IMR-90 (cell line): ENCODE measurements at regions not wholly inside any gene's neighbourhood (a gene's known extent, or its start where the extent isn't known, plus 50 kb on each side); places are given as distances from the start of the nearest gene placed in this dataset.

Experiments used
- ATAC-seq: fragments of 200-7000 bp; cut with Tn5 transposase; 2 replicates; pipeline ENCODE4 v1.9.1; 2020; ENCODE audit warnings: low read depth, mild to moderate bottlenecking, moderate library complexity
- BruUV-seq: library from RNA; stranded (reverse); fragments of 400-500 nt; replicated peaks from 2 replicates; lab custom pipeline; 2021; lab: Mats Ljungman, UMichigan
- CTCF ChIA-PET: fragments of 300-600 bp; formaldehyde crosslinking; extraction: SDS; loops from one replicate; lab custom pipeline; 2021; ENCODE audit warnings: antibody characterized with exemption; lab: Yijun Ruan, JAX
- POLR2A ChIA-PET: fragments of 300-600 bp; sonication (Branson Sonifier 250); formaldehyde crosslinking; loops from one replicate; lab custom pipeline; 2022; ENCODE audit warnings: antibody characterized with exemption; ENCODE audit not compliant: unreplicated experiment; lab: Charles Lee
- DNase-seq: peaks from one replicate; pipeline ENCODE4 v3.0.0; 2013
- H2AFZ ChIP-seq: replicated peaks from 2 replicates; pipeline ENCODE3; 2013; ENCODE audit warnings: low read length, mild to moderate bottlenecking; ENCODE audit not compliant: poor library complexity
- H2AK5ac ChIP-seq: 2 replicates; pipeline ENCODE4 v1.6.1; 2013; ENCODE audit warnings: low read depth, low read length, inconsistent platforms
- H2AK9ac ChIP-seq: replicated peaks from 2 replicates; pipeline ENCODE3; 2013; ENCODE audit warnings: mild to moderate bottlenecking, low read depth, low read length, moderate library complexity; ENCODE audit not compliant: poor library complexity
- H2BK120ac ChIP-seq: 2 replicates; pipeline ENCODE4 v1.6.1; 2013; ENCODE audit warnings: low read depth, low read length, inconsistent platforms
- H2BK15ac ChIP-seq: 3 replicates; pipeline ENCODE4 v1.6.1; 2013; ENCODE audit warnings: low read depth, low read length, inconsistent platforms
- H2BK20ac ChIP-seq: 2 replicates; pipeline ENCODE4 v1.6.1; 2013; ENCODE audit warnings: low read depth, mild to moderate bottlenecking, inconsistent platforms, low read length, moderate library complexity
- H2BK5ac ChIP-seq: 2 replicates; pipeline ENCODE4 v1.6.1; 2013; ENCODE audit warnings: mild to moderate bottlenecking, low read depth, low read length, inconsistent platforms; ENCODE audit not compliant: poor library complexity, severe bottlenecking
- H3K14ac ChIP-seq: replicated peaks from 2 replicates; pipeline ENCODE4 v1.6.1; 2013; ENCODE audit warnings: low read depth, low read length, inconsistent platforms
- H3K18ac ChIP-seq: 2 replicates; pipeline ENCODE4 v1.6.1; 2013; ENCODE audit warnings: low read depth, low read length, control low read depth
- H3K23ac ChIP-seq: 2 replicates; pipeline ENCODE4 v1.6.1; 2013; ENCODE audit warnings: low read depth, low read length, inconsistent platforms
- H3K27ac ChIP-seq: 2 replicates; pipeline ENCODE4 v1.5.1; 2013; ENCODE audit warnings: mild to moderate bottlenecking, control low read depth, low read length; ENCODE audit not compliant: insufficient read depth
- H3K27me3 ChIP-seq: 2 replicates; pipeline ENCODE4 v1.6.1; 2013; ENCODE audit warnings: low read length; ENCODE audit not compliant: control insufficient read depth, insufficient read depth
- H3K36me3 ChIP-seq: 2 replicates; pipeline ENCODE4 v1.6.1; 2013; ENCODE audit warnings: low read length, mixed read lengths; ENCODE audit not compliant: control insufficient read depth, insufficient read depth
- H3K4ac ChIP-seq: 2 replicates; pipeline ENCODE4 v1.6.1; 2013; ENCODE audit warnings: low read depth, low read length, inconsistent platforms
- H3K4me1 ChIP-seq: 2 replicates; pipeline ENCODE4 v1.6.1; 2013; ENCODE audit warnings: low read length, mixed read lengths; ENCODE audit not compliant: control insufficient read depth, insufficient read depth
- H3K4me2 ChIP-seq: 2 replicates; pipeline ENCODE4 v1.6.1; 2013; ENCODE audit warnings: low read depth, mild to moderate bottlenecking, control low read depth, low read length, moderate library complexity
- H3K4me3 ChIP-seq: 2 replicates; pipeline ENCODE4 v1.5.1; 2013; ENCODE audit warnings: low read depth, mild to moderate bottlenecking, control low read depth, low read length, moderate library complexity; ENCODE audit not compliant: insufficient read depth
- H3K56ac ChIP-seq: 2 replicates; pipeline ENCODE4 v1.6.1; 2013; ENCODE audit warnings: low read length, inconsistent platforms; ENCODE audit not compliant: insufficient read depth; ENCODE audit errors: extremely low read depth
- H3K79me1 ChIP-seq, 2 experiments: 2 replicates each; pipeline ENCODE4 v1.6.1; 2013; ENCODE audit warnings: low read length in 2 of 2, inconsistent platforms in 1 of 2, low read depth in 1 of 2
- H3K9ac ChIP-seq: 2 replicates; pipeline ENCODE4 v1.6.1; 2013; ENCODE audit warnings: low read depth, low read length, control low read depth
- H3K9me1 ChIP-seq: 2 replicates; pipeline ENCODE4 v1.6.1; 2013; ENCODE audit warnings: low read length, inconsistent platforms; ENCODE audit not compliant: insufficient read depth
- H3K9me3 ChIP-seq: 2 replicates; pipeline ENCODE4 v1.6.1; 2013; ENCODE audit warnings: low read length; ENCODE audit not compliant: control insufficient read depth, insufficient read depth
- H4K20me1 ChIP-seq: 2 replicates; pipeline ENCODE4 v1.6.1; 2013; ENCODE audit warnings: low read length, inconsistent platforms; ENCODE audit not compliant: insufficient read depth
- H4K5ac ChIP-seq: 2 replicates; pipeline ENCODE4 v1.6.1; 2013; ENCODE audit warnings: mild to moderate bottlenecking, low read depth, low read length, control low read depth
- H4K8ac ChIP-seq, 2 experiments: 2 replicates each; pipeline ENCODE4 v1.6.1; 2013; ENCODE audit warnings: low read depth in 2 of 2, low read length in 2 of 2, control low read depth in 1 of 2, inconsistent platforms in 1 of 2
- H4K91ac ChIP-seq: 2 replicates; pipeline ENCODE4 v1.6.1; 2013; ENCODE audit warnings: low read depth, low read length, inconsistent platforms; ENCODE audit not compliant: insufficient read depth
- BHLHE40 ChIP-seq: fragments of 150-350 bp; IDR thresholded peaks from 2 replicates; pipeline ENCODE4 v1.6.1; 2016; ENCODE audit warnings: mild to moderate bottlenecking, low read depth, low read length
- CEBPB ChIP-seq: IDR thresholded peaks from 2 replicates; pipeline ENCODE4 v1.6.1; 2012; ENCODE audit warnings: low read depth, low read length, improper control_type of control experiment
- CHD1 ChIP-seq: IDR thresholded peaks from 2 replicates; pipeline ENCODE4 v1.6.1; 2012; ENCODE audit warnings: low read depth, low read length, improper control_type of control experiment
- ELK1 ChIP-seq: fragments of 150-350 bp; IDR thresholded peaks from 2 replicates; pipeline ENCODE4 v1.6.1; 2016; ENCODE audit warnings: low read depth, mild to moderate bottlenecking, low read length, moderate library complexity, borderline replicate concordance
- FOS ChIP-seq: fragments of 150-350 bp; IDR thresholded peaks from 2 replicates; pipeline ENCODE4 v1.6.1; 2016; ENCODE audit warnings: low read depth, low read length
- MAFK ChIP-seq: IDR thresholded peaks from 2 replicates; pipeline ENCODE4 v1.6.1; 2012; ENCODE audit warnings: low read depth, low read length, improper control_type of control experiment
- MAZ ChIP-seq: IDR thresholded peaks from 2 replicates; pipeline ENCODE4 v1.6.1; 2012; ENCODE audit warnings: low read depth, mild to moderate bottlenecking, low read length, improper control_type of control experiment, moderate library complexity, borderline replicate concordance
- MXI1 ChIP-seq: IDR thresholded peaks from 2 replicates; pipeline ENCODE4 v1.6.1; 2012; ENCODE audit warnings: low read depth, mild to moderate bottlenecking, low read length, moderate library complexity, borderline replicate concordance
- NFE2L2 ChIP-seq: fragments of 150-350 bp; IDR thresholded peaks from 2 replicates; pipeline ENCODE4 v1.6.1; 2016; ENCODE audit warnings: low read depth, mild to moderate bottlenecking, low read length
- POLR2A ChIP-seq: IDR thresholded peaks from 2 replicates; pipeline ENCODE4 v1.6.1; 2012; ENCODE audit warnings: mild to moderate bottlenecking, low read depth, low read length
- RAD21 ChIP-seq: IDR thresholded peaks from 2 replicates; pipeline ENCODE4 v1.6.1; 2012; ENCODE audit warnings: low read length, improper control_type of control experiment
- RCOR1 ChIP-seq: IDR thresholded peaks from 2 replicates; pipeline ENCODE4 v1.6.1; 2012; ENCODE audit warnings: mild to moderate bottlenecking, low read length, improper control_type of control experiment; ENCODE audit not compliant: insufficient replicate concordance
- RFX5 ChIP-seq: IDR thresholded peaks from 2 replicates; pipeline ENCODE4 v1.8.0; 2012; ENCODE audit warnings: low read depth, mild to moderate bottlenecking, low read length, moderate library complexity
- SMC3 ChIP-seq: fragments of 150-350 bp; IDR thresholded peaks from 2 replicates; pipeline ENCODE4 v1.6.1; 2016; ENCODE audit warnings: low read depth, mild to moderate bottlenecking, antibody characterized with exemption, low read length, moderate library complexity
- WGBS, 2 experiments: methylation state at CpG; one replicate each; pipeline versions ENCODE4 v1.1.5 to v1.1.7; 2013; ENCODE audit warnings: missing lambda C conversion rate in 2 of 2; ENCODE audit not compliant: insufficient read length in 1 of 2; ENCODE audit errors: extremely low coverage in 2 of 2; 5-methylcytosine and 5-hydroxymethylcytosine counted together
- dilution Hi-C: fragments of 300-500 bp; cut with HindIII; formaldehyde crosslinking; loops from one replicate; pipeline ENCODE4 v1.14.3; 2018; ENCODE audit warnings: low sequenced_read_pairs; ENCODE audit not compliant: unreplicated experiment
- in situ Hi-C: fragments of 300-500 bp; cut with MboI; formaldehyde crosslinking; loops from 3 replicates; pipeline ENCODE4 v1.14.3; 2019; ENCODE audit warnings: low sequenced_read_pairs, inconsistent platforms, mixed read lengths
- intact Hi-C: fragments of 100-400 bp; cut with micrococcal nuclease; formaldehyde crosslinking; loops from 2 replicates; pipeline ENCODE4 v1.10.0; 2022
- TF ChIP-seq, protein P1 (sequence below): conservative IDR thresholded peaks from 2 replicates; pipeline ENCODE4 v1.5.1; 2012; ENCODE audit warnings: mild to moderate bottlenecking, low read depth, low read length, improper control_type of control experiment
- TF ChIP-seq, protein P2 (sequence below): fragments of 150-350 bp; IDR thresholded peaks from 2 replicates; pipeline ENCODE4 v1.6.1; 2017; ENCODE audit warnings: mild to moderate bottlenecking, antibody characterized with exemption, low read length, low read depth

- H2BK20ac ChIP-seq: no peak overlapping the region
- no peak overlapping the region for H3K27ac ChIP-seq
- H3K4ac ChIP-seq: no peak overlapping the region
- WGBS, 2 experiments: 75% methylated on average over 3 of the region's 5 CpGs; no CpG with 5 or more reads in 1 of the 2 experiments
- dilution Hi-C loops (no loop called here), intact Hi-C loops (no loop called here), in situ Hi-C loops (no loop called here)
- no peak overlapping the region for H3K4me2 ChIP-seq
- H3K36me3 ChIP-seq: no peaks in the 10 kb centered on the region
- H4K20me1 ChIP-seq: no peaks in the 10 kb centered on the region
- H3K56ac ChIP-seq: no peak overlapping the region
- no peak for ATAC-seq
- no peak overlapping the region for H3K9ac ChIP-seq
- no peak for DNase-seq
- H3K18ac ChIP-seq: no peak overlapping the region
- H4K8ac ChIP-seq: no peak overlapping the region
- ChIA-PET CTCF (no interaction called here), POLR2A (no interaction called here)
- no peaks in the 10 kb centered on the region for H3K9me1 ChIP-seq
- no peak overlapping the region for H2BK5ac ChIP-seq
- H3K9me3 ChIP-seq: no peaks in the 10 kb centered on the region
- H2AK9ac ChIP-seq: no peak overlapping the region
- H3K27me3 ChIP-seq: peaks cover 31% of the 10 kb centered on the region
- BruUV-seq: no TSS peak
- TF ChIP-seq, protein P1, sequence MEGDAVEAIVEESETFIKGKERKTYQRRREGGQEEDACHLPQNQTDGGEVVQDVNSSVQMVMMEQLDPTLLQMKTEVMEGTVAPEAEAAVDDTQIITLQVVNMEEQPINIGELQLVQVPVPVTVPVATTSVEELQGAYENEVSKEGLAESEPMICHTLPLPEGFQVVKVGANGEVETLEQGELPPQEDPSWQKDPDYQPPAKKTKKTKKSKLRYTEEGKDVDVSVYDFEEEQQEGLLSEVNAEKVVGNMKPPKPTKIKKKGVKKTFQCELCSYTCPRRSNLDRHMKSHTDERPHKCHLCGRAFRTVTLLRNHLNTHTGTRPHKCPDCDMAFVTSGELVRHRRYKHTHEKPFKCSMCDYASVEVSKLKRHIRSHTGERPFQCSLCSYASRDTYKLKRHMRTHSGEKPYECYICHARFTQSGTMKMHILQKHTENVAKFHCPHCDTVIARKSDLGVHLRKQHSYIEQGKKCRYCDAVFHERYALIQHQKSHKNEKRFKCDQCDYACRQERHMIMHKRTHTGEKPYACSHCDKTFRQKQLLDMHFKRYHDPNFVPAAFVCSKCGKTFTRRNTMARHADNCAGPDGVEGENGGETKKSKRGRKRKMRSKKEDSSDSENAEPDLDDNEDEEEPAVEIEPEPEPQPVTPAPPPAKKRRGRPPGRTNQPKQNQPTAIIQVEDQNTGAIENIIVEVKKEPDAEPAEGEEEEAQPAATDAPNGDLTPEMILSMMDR: no peak
- TF ChIP-seq MXI1 (no peak), BHLHE40 (no peak), RFX5 (no peak), MAZ (no peak), MAFK (no peak), FOS (no peak), CEBPB (no peak), SMC3 (no peak), RCOR1 (no peak), CHD1 (no peak), POLR2A (no peak), RAD21 (no peak), ELK1 (no peak), NFE2L2 (no peak)
- TF ChIP-seq, protein P2, sequence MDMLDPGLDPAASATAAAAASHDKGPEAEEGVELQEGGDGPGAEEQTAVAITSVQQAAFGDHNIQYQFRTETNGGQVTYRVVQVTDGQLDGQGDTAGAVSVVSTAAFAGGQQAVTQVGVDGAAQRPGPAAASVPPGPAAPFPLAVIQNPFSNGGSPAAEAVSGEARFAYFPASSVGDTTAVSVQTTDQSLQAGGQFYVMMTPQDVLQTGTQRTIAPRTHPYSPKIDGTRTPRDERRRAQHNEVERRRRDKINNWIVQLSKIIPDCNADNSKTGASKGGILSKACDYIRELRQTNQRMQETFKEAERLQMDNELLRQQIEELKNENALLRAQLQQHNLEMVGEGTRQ: no peak
- H2AK5ac ChIP-seq: no peak overlapping the region
- no peak overlapping the region for H2BK120ac ChIP-seq
- H2BK15ac ChIP-seq: no peak overlapping the region
- no peaks in the 10 kb centered on the region for H3K4me1 ChIP-seq
- H3K23ac ChIP-seq: no peak overlapping the region
- H2AFZ ChIP-seq: no peak overlapping the region
- H4K91ac ChIP-seq: no peak overlapping the region
- H3K14ac ChIP-seq: no peak overlapping the region
- H3K4me3 ChIP-seq: no peak overlapping the region
- H4K5ac ChIP-seq: no peak overlapping the region
- H3K79me1 ChIP-seq: no peaks in the 10 kb centered on the region
Measured at GRCh38 chr5:61638476-61638875, 306.4 kb downstream of the ZSWIM6 start.
